H1 (cell line): ENCODE measurements at regions not wholly inside any gene's neighbourhood (a gene's known extent, or its start where the extent isn't known, plus 50 kb on each side); places are given as distances from the start of the nearest gene placed in this dataset.

Experiments
- CTCF ChIA-PET: fragments of 300-600 bp; sonication (Branson Sonifier 250); formaldehyde crosslinking; loops from one replicate; lab custom pipeline; 2021; ENCODE audit not compliant: partially characterized antibody; lab: Charles Lee
- POLR2A ChIA-PET: fragments of 300-600 bp; sonication (Branson Sonifier 250); formaldehyde crosslinking; loops from one replicate; lab custom pipeline; 2021; ENCODE audit warnings: inconsistent platforms; ENCODE audit not compliant: partially characterized antibody; lab: Charles Lee
- DNase-seq, 2 experiments: peaks; one replicate each; pipeline versions ENCODE4 v3.0.0 to v3.0.0-alpha.2; 2010 to 2022; ENCODE audit warnings: low spot score in 2 of 2, low read depth in 1 of 2, mixed read lengths in 1 of 2
- FAIRE-seq: peaks from 2 replicates; lab custom pipeline; 2011; peaks lifted over from hg19 to GRCh38; lab: Jason Lieb, UNC
- H2AFZ ChIP-seq: 2 replicates; pipeline ENCODE4 v1.8.1; 2012; ENCODE audit warnings: low read length, inconsistent platforms
- H2AK5ac ChIP-seq: 2 replicates; pipeline ENCODE4 v1.6.1; 2013; ENCODE audit warnings: low read depth, low read length
- H2BK120ac ChIP-seq: replicated peaks from 2 replicates; pipeline ENCODE3; 2013; ENCODE audit warnings: low read depth, low read length, inconsistent platforms
- H2BK12ac ChIP-seq: 2 replicates; pipeline ENCODE4 v1.6.1; 2013; ENCODE audit warnings: low read depth, low read length
- H2BK15ac ChIP-seq: 2 replicates; pipeline ENCODE4 v1.6.1; 2013; ENCODE audit warnings: low read length
- H2BK20ac ChIP-seq: 2 replicates; pipeline ENCODE4 v1.6.1; 2013; ENCODE audit warnings: low read length
- H2BK5ac ChIP-seq: 2 replicates; pipeline ENCODE4 v1.6.1; 2013; ENCODE audit warnings: low read depth, low read length
- H3K14ac ChIP-seq: 2 replicates; pipeline ENCODE4 v1.6.1; 2013; ENCODE audit warnings: inconsistent platforms; ENCODE audit not compliant: insufficient read length
- H3K18ac ChIP-seq: 2 replicates; pipeline ENCODE4 v1.6.1; 2013; ENCODE audit warnings: low read length; ENCODE audit errors: extremely low read depth
- H3K23ac ChIP-seq: 2 replicates; pipeline ENCODE4 v1.6.1; 2013; ENCODE audit warnings: inconsistent platforms; ENCODE audit not compliant: insufficient read length
- H3K23me2 ChIP-seq: 2 replicates; pipeline ENCODE4 v1.6.1; 2013; ENCODE audit warnings: low read depth, low read length
- H3K27ac ChIP-seq: 2 replicates; pipeline ENCODE4 v1.6.1; 2011; ENCODE audit warnings: low read depth, low read length, inconsistent platforms
- H3K27me3 ChIP-seq, 4 experiments: replicated peaks in 1 of 4; 1 replicate in 1 of 4; 2 replicates in 3 of 4; pipeline versions ENCODE4 v1.6.1 to v1.8.1; 2011 to 2013; ENCODE audit warnings: low read length in 3 of 4, mild to moderate bottlenecking in 3 of 4, inconsistent platforms in 2 of 4, mixed read lengths in 2 of 4, moderate library complexity in 1 of 4; ENCODE audit not compliant: control insufficient read depth in 3 of 4, insufficient read depth in 3 of 4; ENCODE audit errors: extremely low read depth in 1 of 4
- H3K36me3 ChIP-seq, 4 experiments: 2 replicates each; pipeline versions ENCODE4 v1.6.1 to v1.8.1; 2011 to 2013; ENCODE audit warnings: mild to moderate bottlenecking in 4 of 4, low read length in 3 of 4, moderate library complexity in 2 of 4, control low read depth in 1 of 4, inconsistent platforms in 1 of 4; ENCODE audit not compliant: insufficient read depth in 4 of 4, control insufficient read depth in 2 of 4
- H3K4ac ChIP-seq: replicated peaks from 2 replicates; pipeline ENCODE3; 2013; ENCODE audit warnings: low read length, low read depth, mixed read lengths, inconsistent platforms; ENCODE audit not compliant: insufficient read length
- H3K4me1 ChIP-seq, 4 experiments: replicated peaks in 1 of 4; 1 replicate in 1 of 4; 2 replicates in 3 of 4; pipeline versions ENCODE4 v1.6.1 to v1.8.1; 2011 to 2013; ENCODE audit warnings: low read length in 3 of 4, inconsistent platforms in 2 of 4, mixed read lengths in 1 of 4; ENCODE audit not compliant: insufficient read depth in 4 of 4, control insufficient read depth in 3 of 4
- H3K4me2 ChIP-seq, 2 experiments: 2 replicates each; pipeline versions ENCODE4 v1.6.1 to v1.8.1; 2011 to 2013; ENCODE audit warnings: low read depth in 2 of 2, low read length in 2 of 2, control low read depth in 1 of 2, inconsistent platforms in 1 of 2, mild to moderate bottlenecking in 1 of 2; ENCODE audit not compliant: insufficient read depth in 1 of 2
- H3K4me3 ChIP-seq, 4 experiments: fragments of 200-600, 300-600 bp in 1 of 4; sonication (generic), shearing (Covaris generic), sonication (Bioruptor Twin) in 1 of 4; 2 replicates each; pipeline versions ENCODE4 v1.5.1 to v1.8.1; 2011 to 2016; ENCODE audit warnings: low read length in 4 of 4, low read depth in 3 of 4, control low read depth in 2 of 4, inconsistent platforms in 2 of 4, mild to moderate bottlenecking in 2 of 4, mixed read lengths in 1 of 4, moderate library complexity in 1 of 4; ENCODE audit not compliant: insufficient read depth in 2 of 4; ENCODE audit errors: extremely low read depth in 1 of 4
- H3K56ac ChIP-seq: replicated peaks from 2 replicates; pipeline ENCODE3; 2013; ENCODE audit warnings: low read depth, mild to moderate bottlenecking, mixed read lengths, low read length, inconsistent platforms; ENCODE audit not compliant: insufficient read length
- H3K79me1 ChIP-seq: 2 replicates; pipeline ENCODE4 v1.6.1; 2013; ENCODE audit warnings: low read depth, low read length, control low read depth
- H3K79me2 ChIP-seq, 2 experiments: 2 replicates each; pipeline versions ENCODE4 v1.6.1 to v1.8.1; 2012 to 2013; ENCODE audit warnings: low read length in 2 of 2, mild to moderate bottlenecking in 2 of 2, inconsistent platforms in 1 of 2; ENCODE audit not compliant: insufficient read depth in 2 of 2, control insufficient read depth in 1 of 2
- H3K9ac ChIP-seq, 4 experiments: replicated peaks in 1 of 4; 1 replicate in 1 of 4; 2 replicates in 3 of 4; pipeline versions ENCODE4 v1.6.1 to v1.8.1; 2011 to 2013; ENCODE audit warnings: low read depth in 3 of 4, low read length in 3 of 4, control low read depth in 2 of 4, mild to moderate bottlenecking in 2 of 4, moderate library complexity in 2 of 4, inconsistent platforms in 1 of 4; ENCODE audit errors: extremely low read depth in 1 of 4
- H3K9me3 ChIP-seq, 2 experiments: 2 replicates each; pipeline versions ENCODE4 v1.6.1 to v1.8.1; 2012 to 2013; ENCODE audit warnings: mild to moderate bottlenecking in 2 of 2, moderate library complexity in 2 of 2, control low read depth in 1 of 2, inconsistent platforms in 1 of 2, low read depth in 1 of 2, low read length in 1 of 2, mixed read lengths in 1 of 2; ENCODE audit not compliant: insufficient read depth in 2 of 2
- H4K20me1 ChIP-seq, 2 experiments: replicated peaks in 1 of 2; 2 replicates each; pipeline versions ENCODE3 to v1.8.1; 2011 to 2013; ENCODE audit warnings: inconsistent platforms in 2 of 2, low read length in 2 of 2, mild to moderate bottlenecking in 1 of 2; ENCODE audit not compliant: insufficient read depth in 2 of 2, control insufficient read depth in 1 of 2
- H4K5ac ChIP-seq: 2 replicates; pipeline ENCODE4 v1.6.1; 2013; ENCODE audit warnings: low read length, low read depth, mixed read lengths, inconsistent platforms; ENCODE audit not compliant: insufficient read length
- H4K8ac ChIP-seq: 2 replicates; pipeline ENCODE4 v1.8.0; 2013; ENCODE audit warnings: mild to moderate bottlenecking, moderate library complexity, low read length, inconsistent platforms; ENCODE audit not compliant: insufficient read depth; ENCODE audit errors: extremely low read depth
- H4K91ac ChIP-seq: replicated peaks from 2 replicates; pipeline ENCODE3; 2013; ENCODE audit warnings: low read length, mixed read lengths, inconsistent platforms; ENCODE audit not compliant: insufficient read length
- BCL11A ChIP-seq, 2 experiments: IDR thresholded peaks; one replicate each; pipeline ENCODE4 v1.6.1; 2011; ENCODE audit warnings: low read depth in 2 of 2, low read length in 2 of 2, mild to moderate bottlenecking in 2 of 2
- MAX ChIP-seq: IDR thresholded peaks from 2 replicates; pipeline ENCODE4 v1.6.1; 2012; ENCODE audit warnings: inconsistent platforms
- WGBS, 2 experiments: shearing (Covaris generic) in 1 of 2; methylation state at CpG; one replicate each; pipeline versions ENCODE4 v1.1.6 to v1.1.7; 2013 to 2015; ENCODE audit warnings: low lambda C conversion rate in 2 of 2, mixed read lengths in 2 of 2, inconsistent platforms in 1 of 2, low coverage in 1 of 2, missing lambda C conversion rate in 1 of 2; ENCODE audit not compliant: insufficient replicate concordance in 2 of 2, insufficient coverage in 1 of 2, insufficient read length in 1 of 2; ENCODE audit errors: extremely low coverage in 1 of 2, missing lambda C conversion rate in 1 of 2; 5-methylcytosine and 5-hydroxymethylcytosine counted together

GRCh38 chr12:90152897-90153624 lies 444.4 kb upstream of the ATP2B1 start:
- Histone ChIP-seq H2BK15ac (no peak overlapping the region), H3K27me3 (no peaks in the 10 kb centered on the region), H3K36me3 (no peaks in the 10 kb centered on the region), H3K4me2 (no peak overlapping the region), H3K4ac (no peak overlapping the region), H4K5ac (no peak overlapping the region), H3K14ac (no peak overlapping the region), H3K79me1 (no peaks in the 10 kb centered on the region), H3K23me2 (no peaks in the 10 kb centered on the region), H4K8ac (no peak overlapping the region), H3K23ac (no peak overlapping the region), H3K56ac (no peak overlapping the region), H3K79me2 (no peaks in the 10 kb centered on the region), H3K4me3 (no peak overlapping the region), H2BK5ac (no peak overlapping the region), H3K9ac (no peak overlapping the region), H2AK5ac (no peak overlapping the region), H4K91ac (no peak overlapping the region), H3K4me1 (peaks cover 0 to 4% (median 2%) of the 10 kb centered on the region in 4 experiments; a peak in 3 of 7 replicates), H2BK20ac (no peak overlapping the region), H2BK12ac (no peak overlapping the region), H4K20me1 (no peaks in the 10 kb centered on the region), H3K27ac (no peak overlapping the region), H3K18ac (no peak overlapping the region), H3K9me3 (no peaks in the 10 kb centered on the region), H2AFZ (no peak overlapping the region), H2BK120ac (no peak overlapping the region)
- TF ChIP-seq MAX (no peak), BCL11A (IDR thresholded peaks at IDR 0.05; ENCODE audit: low read depth in 2 of 2, low read length in 2 of 2) (no peak)
- DNase-seq (no peak), FAIRE-seq (no peak)
- 85% methylated on average over 10 of the region's 10 CpGs; no CpG with 5 or more reads in 1 of the 2 experiments for WGBS, 2 experiments
- POLR2A ChIA-PET, result no interaction called here
- CTCF ChIA-PET, result interaction anchor here (1.2 to 2.2 kb wide), 2 partner anchors 11 to 12 kb away, joined by 4 to 8 read pairs; no protein-coding TSS in a partner anchor
